Muscle layer of colon (tissue), 2 donors: ENCODE measurements at regions not wholly inside any gene's neighbourhood (a gene's known extent, or its start where the extent isn't known, plus 50 kb on each side); places are given as distances from the start of the nearest gene placed in this dataset.

Experiments used
- H3K27ac ChIP-seq: one replicate; pipeline ENCODE4 v1.7.0; 2013; ENCODE audit warnings: low read depth, mild to moderate bottlenecking, low read length, moderate library complexity
- H3K27me3 ChIP-seq, 2 donors: one replicate each; pipeline ENCODE4 v1.7.0; 2013; ENCODE audit warnings: low read length in 2 of 2, mild to moderate bottlenecking in 2 of 2; ENCODE audit not compliant: insufficient read depth in 2 of 2, control insufficient read depth in 1 of 2
- H3K36me3 ChIP-seq: one replicate; pipeline ENCODE4 v1.7.0; 2013; ENCODE audit warnings: mild to moderate bottlenecking, low read length; ENCODE audit not compliant: insufficient read depth
- H3K4me1 ChIP-seq: one replicate; pipeline ENCODE4 v1.7.0; 2013; ENCODE audit warnings: mild to moderate bottlenecking, low read length; ENCODE audit not compliant: insufficient read depth
- H3K4me3 ChIP-seq, 2 donors: one replicate each; pipeline ENCODE4 v1.7.0; 2013; ENCODE audit warnings: low read length in 2 of 2, low read depth in 1 of 2, mild to moderate bottlenecking in 1 of 2, moderate library complexity in 1 of 2
- H3K9ac ChIP-seq: one replicate; pipeline ENCODE4 v1.7.0; 2013; ENCODE audit warnings: low read length
- H3K9me3 ChIP-seq: one replicate; pipeline ENCODE4 v1.7.0; 2013; ENCODE audit warnings: mild to moderate bottlenecking, low read length
- donor health status: abdominal sarcoma.
- donor health status: Adenocarcinoma of cecum.

GRCh38 chr2:226076529-226076928 lies 677.0 kb downstream of the NYAP2 start:
- Histone ChIP-seq H3K9ac (no peak overlapping the region), H3K9me3 (no peaks in the 10 kb centered on the region)

DNA sequence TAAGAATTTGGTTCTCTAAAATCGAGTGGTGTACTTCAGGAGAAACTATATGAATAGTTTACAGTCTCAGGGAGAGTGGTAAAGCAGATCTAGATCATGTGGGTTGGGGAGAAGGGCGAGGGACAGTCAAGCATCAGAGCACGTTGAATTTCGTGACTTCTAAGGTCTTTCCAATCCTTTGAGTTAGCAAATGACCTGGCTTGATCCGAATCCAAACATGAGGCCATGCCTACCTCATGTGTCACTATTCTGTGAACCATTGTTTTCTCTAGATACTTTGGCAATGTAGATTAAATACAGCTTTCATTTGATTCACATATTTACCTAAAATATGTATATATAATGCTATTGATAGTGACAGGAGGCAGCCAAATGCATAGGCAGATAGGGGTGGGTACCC lies 674.9 kb downstream of the NYAP2 start:
- Histone ChIP-seq H3K36me3 (no peaks in the 10 kb centered on the region), H3K9ac (no peak overlapping the region), H3K4me1 (no peaks in the 10 kb centered on the region), H3K4me3 (no peak overlapping the region), H3K27me3 (no peaks in the 10 kb centered on the region), H3K9me3 (no peaks in the 10 kb centered on the region), H3K27ac (no peak overlapping the region)

More at GRCh38 chr2:226076529-226076928, 677.0 kb downstream of the NYAP2 start:
- Histone ChIP-seq H3K36me3 (no peaks in the 10 kb centered on the region), H3K4me3 (no peak overlapping the region), H3K27ac (no peak overlapping the region), H3K4me1 (no peaks in the 10 kb centered on the region), H3K27me3 (no peaks in the 10 kb centered on the region)

DNA sequence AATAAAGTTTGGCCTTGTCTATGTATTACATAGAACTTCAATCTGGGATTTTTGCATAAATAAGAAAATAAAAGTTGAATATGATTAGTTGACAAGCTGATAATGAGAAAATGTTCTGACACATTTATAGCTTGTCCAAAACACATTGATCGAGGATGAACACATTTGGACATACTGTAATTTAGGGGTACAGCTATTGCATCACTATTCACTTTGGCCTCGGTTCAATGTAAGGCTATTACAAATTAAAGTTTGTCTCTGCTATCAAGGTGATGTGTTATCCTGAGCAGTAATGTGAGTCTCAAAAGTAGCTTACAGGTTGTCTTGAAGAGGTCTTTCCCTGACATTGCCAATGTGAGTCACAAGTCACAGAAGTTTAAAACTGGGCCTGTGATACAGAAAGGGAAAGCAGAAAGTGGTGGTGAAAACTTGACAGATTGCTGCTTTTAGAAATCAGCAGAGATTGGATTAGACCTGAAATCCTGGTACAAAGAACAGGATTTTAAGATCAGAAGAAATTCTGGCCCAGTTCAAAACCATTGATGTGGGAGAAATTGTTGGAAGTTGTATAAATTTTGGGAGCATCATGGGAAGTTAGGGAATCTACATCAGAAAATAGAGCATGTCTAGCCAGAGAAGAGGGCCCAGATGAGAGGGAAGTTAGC lies 674.1 kb downstream of the NYAP2 start:
- Histone ChIP-seq H3K9me3 (no peaks in the 10 kb centered on the region), H3K4me1 (no peaks in the 10 kb centered on the region), H3K27ac (no peak overlapping the region), H3K4me3 (no peak overlapping the region), H3K9ac (no peak overlapping the region), H3K27me3 (no peaks in the 10 kb centered on the region), H3K36me3 (no peaks in the 10 kb centered on the region)

DNA sequence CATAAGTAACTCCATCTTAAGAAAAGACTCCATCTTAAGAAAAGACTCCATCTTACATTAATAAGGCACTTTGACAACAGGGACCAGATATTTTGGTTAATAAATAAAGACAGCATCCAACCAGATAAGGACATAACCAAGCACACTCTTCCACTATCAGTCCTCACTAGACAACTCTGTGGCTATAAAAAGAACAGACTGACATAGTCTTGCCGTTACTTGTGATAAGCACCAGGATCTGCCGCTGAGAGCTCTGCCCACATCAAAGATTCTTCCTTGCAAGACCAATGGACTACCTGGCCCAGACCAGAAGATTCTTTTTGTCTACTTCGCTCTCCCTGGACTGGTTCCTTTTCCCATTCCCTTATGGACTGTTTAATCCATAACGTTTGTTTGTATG lies 667.4 kb downstream of the NYAP2 start:
- no peaks in the 10 kb centered on the region for H3K27me3 ChIP-seq
- H3K4me1 ChIP-seq = peaks cover 15% of the 10 kb centered on the region
- H3K4me3 ChIP-seq = no peak overlapping the region
- H3K27ac ChIP-seq = no peak overlapping the region
- no peak overlapping the region for H3K9ac ChIP-seq
- no peaks in the 10 kb centered on the region for H3K9me3 ChIP-seq
- no peaks in the 10 kb centered on the region for H3K36me3 ChIP-seq

DNA sequence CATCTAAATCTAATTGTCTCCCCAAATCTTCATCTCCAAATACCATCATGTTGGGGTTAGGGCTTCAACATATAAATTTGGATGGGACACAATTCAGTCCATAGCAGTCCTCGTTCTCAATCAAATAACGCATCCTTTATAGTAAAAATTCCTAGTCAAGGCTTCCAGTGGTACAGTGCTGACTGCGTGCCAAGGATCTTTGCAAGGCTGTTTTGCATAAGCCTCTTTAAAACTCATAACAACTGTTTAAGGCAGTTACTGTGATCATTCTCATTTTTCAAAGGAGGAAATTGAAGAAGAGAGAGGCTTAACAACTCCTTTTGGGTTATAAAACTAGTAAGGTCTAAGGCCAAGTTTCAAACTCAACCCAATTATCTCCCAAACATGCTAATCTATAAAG lies 666.9 kb downstream of the NYAP2 start:
- peaks cover 15% of the 10 kb centered on the region for H3K4me1 ChIP-seq
- no peaks in the 10 kb centered on the region for H3K36me3 ChIP-seq
- H3K27me3 ChIP-seq = no peaks in the 10 kb centered on the region
- H3K4me3 ChIP-seq = no peak overlapping the region
- no peaks in the 10 kb centered on the region for H3K9me3 ChIP-seq
- H3K9ac ChIP-seq = no peak overlapping the region
- H3K27ac ChIP-seq = no peak overlapping the region

- Histone ChIP-seq H3K4me3 (no peak overlapping the region), H3K27me3 (no peaks in the 10 kb centered on the region), H3K36me3 (no peaks in the 10 kb centered on the region), H3K9ac (no peak overlapping the region), H3K9me3 (no peaks in the 10 kb centered on the region), H3K27ac (no peak overlapping the region), H3K4me1 (peaks cover 15% of the 10 kb centered on the region)
Measured at GRCh38 chr2:226064932-226065570, 665.5 kb downstream of the NYAP2 start.

GRCh38 chr2:226063704-226064440 lies 664.4 kb downstream of the NYAP2 start:
- H3K4me3 ChIP-seq = no peak overlapping the region
- H3K27ac ChIP-seq = no peak overlapping the region
- H3K27me3 ChIP-seq = no peaks in the 10 kb centered on the region
- H3K9me3 ChIP-seq = no peaks in the 10 kb centered on the region
- H3K36me3 ChIP-seq = no peaks in the 10 kb centered on the region
- H3K4me1 ChIP-seq = peaks cover 15% of the 10 kb centered on the region
- H3K9ac ChIP-seq = no peak overlapping the region

- no peak overlapping the region for H3K4me3 ChIP-seq
- H3K4me1 ChIP-seq = peaks cover 6% of the 10 kb centered on the region
- no peak overlapping the region for H3K9ac ChIP-seq
- no peaks in the 10 kb centered on the region for H3K9me3 ChIP-seq
- H3K36me3 ChIP-seq = no peaks in the 10 kb centered on the region
- no peak overlapping the region for H3K27ac ChIP-seq
- H3K27me3 ChIP-seq = no peaks in the 10 kb centered on the region
Measured at GRCh38 chr2:226059961-226060627, 660.6 kb downstream of the NYAP2 start.

DNA sequence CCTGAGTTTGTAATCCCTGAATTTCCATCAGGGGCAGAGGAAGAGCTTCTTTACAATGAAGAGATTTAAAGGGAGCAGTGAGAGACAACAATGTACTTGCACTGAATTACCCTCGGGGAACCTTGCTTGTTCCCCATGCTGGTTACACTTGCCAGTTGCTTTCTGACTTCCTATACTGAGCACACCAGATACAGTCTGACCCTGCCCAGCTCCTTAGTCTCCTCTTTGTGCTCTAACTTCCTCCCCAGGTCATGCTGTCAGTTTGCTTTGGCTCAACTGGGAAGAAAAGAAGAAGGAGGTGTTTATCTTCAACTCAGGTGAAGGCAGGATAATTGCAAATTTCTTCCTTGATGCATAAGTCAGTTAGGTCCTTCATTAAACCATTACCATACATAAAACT lies 658.4 kb downstream of the NYAP2 start:
- no peak overlapping the region for H3K27ac ChIP-seq
- H3K4me1 ChIP-seq = no peaks in the 10 kb centered on the region
- no peaks in the 10 kb centered on the region for H3K36me3 ChIP-seq
- H3K9me3 ChIP-seq = no peaks in the 10 kb centered on the region
- no peak overlapping the region for H3K9ac ChIP-seq
- no peak overlapping the region for H3K4me3 ChIP-seq
- H3K27me3 ChIP-seq = no peaks in the 10 kb centered on the region

GRCh38 chr2:226057365-226057764 lies 657.9 kb downstream of the NYAP2 start:
- H3K4me3 ChIP-seq = no peak overlapping the region
- H3K27ac ChIP-seq = no peak overlapping the region
- no peaks in the 10 kb centered on the region for H3K9me3 ChIP-seq
- no peaks in the 10 kb centered on the region for H3K27me3 ChIP-seq
- no peaks in the 10 kb centered on the region for H3K4me1 ChIP-seq
- no peaks in the 10 kb centered on the region for H3K36me3 ChIP-seq
- H3K9ac ChIP-seq = no peak overlapping the region

DNA sequence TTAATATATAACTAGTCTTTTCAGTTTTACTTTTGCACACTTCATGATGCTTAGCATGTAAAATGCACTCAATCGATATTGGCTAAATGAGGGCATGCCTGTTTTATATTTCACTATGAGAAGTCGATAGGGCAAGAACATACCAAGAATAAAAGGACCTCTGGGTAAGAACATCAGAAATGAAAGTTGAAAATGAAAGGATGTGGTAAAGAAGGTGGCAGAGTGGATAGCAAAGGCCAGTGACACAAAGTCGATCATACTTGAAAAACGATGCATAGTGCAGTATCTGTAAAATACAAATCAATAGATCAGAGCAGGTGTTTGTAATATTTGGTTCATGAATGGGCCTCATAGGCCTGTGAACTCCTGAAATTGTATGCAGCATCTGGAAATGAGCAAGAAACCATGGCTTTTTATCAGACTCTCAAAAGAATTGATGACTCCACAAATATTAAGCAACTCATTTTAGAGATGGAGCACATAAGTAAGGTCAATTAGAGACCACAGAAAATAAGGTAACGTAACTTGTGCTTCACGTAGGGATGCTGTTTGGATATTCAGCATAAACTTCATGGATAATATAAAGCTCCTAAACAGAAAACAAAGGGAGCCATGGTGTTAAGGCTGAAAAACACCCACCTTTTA lies 653.4 kb downstream of the NYAP2 start:
- Histone ChIP-seq H3K4me3 (no peak overlapping the region), H3K27me3 (no peaks in the 10 kb centered on the region), H3K4me1 (no peaks in the 10 kb centered on the region), H3K36me3 (no peaks in the 10 kb centered on the region), H3K9ac (no peak overlapping the region), H3K27ac (no peak overlapping the region), H3K9me3 (no peaks in the 10 kb centered on the region)
